HL-60 (cell line): ENCODE measurements at regions not wholly inside any gene's neighbourhood (a gene's known extent, or its start where the extent isn't known, plus 50 kb on each side); places are given as distances from the start of the nearest gene placed in this dataset.

Experiments
- DNase-seq, 2 experiments: peaks; one replicate each; pipeline ENCODE4 v3.0.0-alpha.2; 2010 to 2020; ENCODE audit warnings: low read depth in 1 of 2, low spot score in 1 of 2
- H3K27ac ChIP-seq: fragments of 250-450 bp; sonication (Bioruptor Pico); replicated peaks from 2 replicates; pipeline ENCODE4 v1.5.1; 2020; ENCODE audit warnings: mild to moderate bottlenecking, moderate library complexity
- H3K27me3 ChIP-seq: fragments of 250-450 bp; sonication (Bioruptor Pico); 2 replicates; pipeline ENCODE4 v1.5.1; 2021; ENCODE audit warnings: mild to moderate bottlenecking, moderate library complexity; ENCODE audit not compliant: insufficient read depth, poor library complexity, severe bottlenecking
- H3K4me3 ChIP-seq: replicated peaks from 2 replicates; pipeline ENCODE4 v1.5.1; 2011; ENCODE audit warnings: mild to moderate bottlenecking, control low read depth, low read length; ENCODE audit not compliant: insufficient read depth
- CTCF ChIP-seq: IDR thresholded peaks from one replicate; pipeline ENCODE4 v1.5.1; 2011; ENCODE audit warnings: low read length, control low read depth, inconsistent platforms; ENCODE audit not compliant: insufficient read depth
- GABPA ChIP-seq: IDR thresholded peaks from 2 replicates; pipeline ENCODE4 v1.6.1; 2012; ENCODE audit warnings: low read depth
- POLR2AphosphoS5 ChIP-seq: IDR thresholded peaks from 2 replicates; pipeline ENCODE4 v1.6.1; 2012; ENCODE audit warnings: low read depth
- REST ChIP-seq: IDR thresholded peaks from 2 replicates; pipeline ENCODE4 v1.6.1; 2012; ENCODE audit warnings: low read depth; ENCODE audit not compliant: insufficient replicate concordance
- SPI1 ChIP-seq: IDR thresholded peaks from 2 replicates; pipeline ENCODE4 v1.6.1; 2012; ENCODE audit warnings: low read depth, mild to moderate bottlenecking, borderline replicate concordance

GRCh38 chr7:84533182-84533581 is 338.6 kb upstream of the SEMA3A start:
- TF ChIP-seq POLR2AphosphoS5 (no peak), GABPA (no peak), REST (no peak), SPI1 (no peak), CTCF (no peak)
- DNase-seq = no peak
- Histone ChIP-seq H3K27me3 (no peaks in the 10 kb centered on the region), H3K27ac (no peak overlapping the region), H3K4me3 (no peak overlapping the region)

- Histone ChIP-seq H3K4me3 (no peak overlapping the region), H3K27ac (no peak overlapping the region), H3K27me3 (no peaks in the 10 kb centered on the region)
- TF ChIP-seq POLR2AphosphoS5 = no peak
- TF ChIP-seq CTCF = no peak
- no peak for TF ChIP-seq REST
- DNase-seq = no peak
These were observed 337.6 kb upstream of the SEMA3A start for GRCh38 chr7:84532196-84532595.

GRCh38 chr7:84529480-84530205 is 335.1 kb upstream of the SEMA3A start:
- no peak for DNase-seq
- Histone ChIP-seq H3K27ac (no peak overlapping the region), H3K27me3 (no peaks in the 10 kb centered on the region), H3K4me3 (no peak overlapping the region)
- TF ChIP-seq SPI1 = no peak
- no peak for TF ChIP-seq REST
- no peak for TF ChIP-seq CTCF
- no peak for TF ChIP-seq POLR2AphosphoS5
- no peak for TF ChIP-seq GABPA
